ENCODE measurements at regions not wholly inside any gene's neighbourhood (a gene's known extent, or its start where the extent isn't known, plus 50 kb on each side); places are given as distances from the start of the nearest gene placed in this dataset.

DNA sequence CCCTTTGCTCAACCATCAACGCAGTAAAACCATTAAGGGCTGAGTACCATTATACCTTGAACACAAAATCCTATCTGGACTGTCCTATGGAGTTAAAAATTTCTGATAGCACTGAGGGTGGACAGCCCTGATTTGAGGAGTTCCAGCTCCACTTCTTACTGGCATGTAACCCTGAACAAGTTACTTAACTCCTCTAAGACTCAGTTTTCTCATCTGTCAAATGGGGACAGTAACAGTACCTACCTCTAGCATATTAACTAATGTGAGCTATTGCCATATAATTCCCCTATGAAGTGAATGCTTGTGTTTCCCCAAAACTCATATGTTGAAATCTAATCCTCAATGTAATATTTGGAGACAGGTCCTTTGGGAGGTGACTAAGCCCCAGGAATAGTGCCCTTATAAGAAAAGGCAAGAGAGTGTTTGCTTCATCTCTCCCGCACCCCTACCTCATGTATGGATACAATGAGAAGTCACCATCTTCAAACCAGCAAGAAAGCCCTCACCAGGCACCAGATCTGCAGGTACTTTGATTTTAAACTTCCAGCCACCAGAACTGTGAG is 61.9 kb upstream of the DOCK9 start:
- Histone ChIP-seq H2BK5ac (ENCODE audit: low read depth, low read length, poor library complexity, severe bottlenecking) (no peak overlapping the region), H3K27ac (ENCODE audit: insufficient read depth, low read length) (no peak overlapping the region), H3K56ac (ENCODE audit: extremely low read depth, insufficient read depth, low read length) (no peak overlapping the region), H4K8ac (ENCODE audit: low read depth in 2 of 2, low read length in 2 of 2) (no peak overlapping the region), H2BK120ac (ENCODE audit: low read depth, low read length) (no peak overlapping the region), H3K9ac (ENCODE audit: low read depth, low read length) (no peak overlapping the region), H3K23ac (ENCODE audit: low read depth, low read length) (no peak overlapping the region), H3K79me1 (ENCODE audit: low read depth in 1 of 2, low read length in 2 of 2) (peaks cover 0 to 19% of the 10 kb centered on the region in 2 experiments; a peak in 2 of 4 replicates), H3K4ac (ENCODE audit: low read depth, low read length) (no peak overlapping the region), H4K5ac (ENCODE audit: low read depth, low read length) (no peak overlapping the region), H3K14ac (replicated peaks; ENCODE audit: low read depth, low read length) (no peak overlapping the region), H4K91ac (ENCODE audit: insufficient read depth, low read depth, low read length) (no peak overlapping the region), H2BK15ac (ENCODE audit: low read depth, low read length) (no peak overlapping the region), H3K9me3 (ENCODE audit: control insufficient read depth, insufficient read depth, low read length) (no peaks in the 10 kb centered on the region; the same call in 1 of the 2 replicates), H2AFZ (replicated peaks; ENCODE audit: low read length, poor library complexity) (no peak overlapping the region), H4K20me1 (ENCODE audit: insufficient read depth, low read length) (no peaks in the 10 kb centered on the region; the same call in 1 of the 2 replicates), H3K4me3 (ENCODE audit: insufficient read depth, low read depth, low read length) (no peak overlapping the region), H2BK20ac (ENCODE audit: low read depth, low read length) (no peak overlapping the region), H3K36me3 (ENCODE audit: control insufficient read depth, insufficient read depth, low read length) (no peaks in the 10 kb centered on the region), H3K9me1 (ENCODE audit: insufficient read depth, low read length) (peaks cover 6% of the 10 kb centered on the region), H3K18ac (ENCODE audit: low read depth, low read length) (no peak overlapping the region), H3K27me3 (ENCODE audit: control insufficient read depth, insufficient read depth, low read length) (no peaks in the 10 kb centered on the region), H2AK9ac (replicated peaks; ENCODE audit: low read depth, low read length, poor library complexity) (no peak overlapping the region), H2AK5ac (ENCODE audit: low read depth, low read length) (no peak overlapping the region), H3K4me2 (ENCODE audit: low read depth, low read length) (no peak overlapping the region), H3K4me1 (ENCODE audit: control insufficient read depth, insufficient read depth, low read length) (peaks cover 8% of the 10 kb centered on the region; the same call in 1 of the 2 replicates)
- no peak for DNase-seq
- in situ Hi-C loops (cut with MboI; ENCODE audit: low sequenced_read_pairs) (loop anchor here (25.0 kb wide), 1 partner anchor 602 kb away; no protein-coding TSS in a partner anchor), dilution Hi-C loops (cut with HindIII; ENCODE audit: low sequenced_read_pairs, unreplicated experiment) (no loop called here), intact Hi-C loops (cut with micrococcal nuclease) (no loop called here)
- CTCF ChIA-PET = no interaction called here
- no peak for TF ChIP-seq POLR2A (IDR thresholded peaks at IDR 0.05; ENCODE audit: low read depth, low read length)
- TF ChIP-seq, protein P1, sequence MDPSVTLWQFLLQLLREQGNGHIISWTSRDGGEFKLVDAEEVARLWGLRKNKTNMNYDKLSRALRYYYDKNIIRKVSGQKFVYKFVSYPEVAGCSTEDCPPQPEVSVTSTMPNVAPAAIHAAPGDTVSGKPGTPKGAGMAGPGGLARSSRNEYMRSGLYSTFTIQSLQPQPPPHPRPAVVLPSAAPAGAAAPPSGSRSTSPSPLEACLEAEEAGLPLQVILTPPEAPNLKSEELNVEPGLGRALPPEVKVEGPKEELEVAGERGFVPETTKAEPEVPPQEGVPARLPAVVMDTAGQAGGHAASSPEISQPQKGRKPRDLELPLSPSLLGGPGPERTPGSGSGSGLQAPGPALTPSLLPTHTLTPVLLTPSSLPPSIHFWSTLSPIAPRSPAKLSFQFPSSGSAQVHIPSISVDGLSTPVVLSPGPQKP (IDR thresholded peaks at IDR 0.05; ENCODE audit: borderline replicate concordance, low read depth, low read length) = no peak
- ATAC-seq (ENCODE audit: low read depth) = no peak
- POLR2A ChIA-PET (ENCODE audit: unreplicated experiment) = no interaction called here
- WGBS, 2 experiments (ENCODE audit: extremely low coverage in 2 of 2, insufficient read length in 1 of 2) = no CpG with 5 or more reads among the region's 2 CpGs
- no TSS peak for BruUV-seq (replicated peaks)
